ENCODE measurements at regions not wholly inside any gene's neighbourhood (a gene's known extent, or its start where the extent isn't known, plus 50 kb on each side); places are given as distances from the start of the nearest gene placed in this dataset.
A peak's percentile ranks its signal among the peaks of the same experiment; 100 is the strongest.

DNA sequence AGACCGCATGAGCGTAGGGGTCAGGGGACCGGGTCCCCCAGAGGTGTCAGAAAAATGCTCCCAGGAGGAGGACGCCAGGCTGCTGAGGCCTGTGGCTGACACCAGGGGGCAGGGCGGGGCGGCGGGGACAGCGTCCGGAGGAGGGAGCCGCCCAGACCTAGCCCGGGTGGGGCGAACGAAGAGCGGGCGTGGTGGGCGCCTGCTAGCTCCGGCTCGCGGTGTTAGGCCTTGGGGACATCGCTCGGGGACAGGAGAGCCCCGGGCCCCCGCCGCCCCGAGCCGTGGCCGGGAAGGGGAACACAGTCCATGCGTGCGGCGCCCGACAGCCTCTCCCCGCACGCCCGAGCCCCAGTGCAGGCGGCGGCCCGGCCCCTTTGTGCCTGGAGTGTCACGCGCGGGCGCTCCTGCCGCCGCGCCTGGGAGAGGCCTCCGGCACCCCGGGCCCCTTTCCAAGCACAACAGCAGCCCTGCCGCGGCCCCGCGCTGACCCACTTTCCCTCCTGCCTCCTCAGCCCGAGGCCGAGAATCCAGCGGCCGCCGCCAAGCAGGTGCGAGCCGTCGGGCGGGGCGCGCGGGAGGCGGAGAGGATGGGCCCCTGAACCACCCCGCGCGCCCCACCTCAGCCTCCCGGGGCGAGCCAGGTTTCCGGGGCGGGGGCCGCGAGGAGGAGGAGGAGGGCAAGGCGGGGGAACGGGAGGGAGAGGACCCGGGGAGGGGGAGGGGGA is 111.0 kb upstream of the KLF13 start (continued):
- TF ChIP-seq CEBPB (IDR thresholded peaks at IDR 0.05; ENCODE audit: borderline replicate concordance in 1 of 2, low read depth in 2 of 2, low read length in 2 of 2): no peak
- TF ChIP-seq, protein P1, sequence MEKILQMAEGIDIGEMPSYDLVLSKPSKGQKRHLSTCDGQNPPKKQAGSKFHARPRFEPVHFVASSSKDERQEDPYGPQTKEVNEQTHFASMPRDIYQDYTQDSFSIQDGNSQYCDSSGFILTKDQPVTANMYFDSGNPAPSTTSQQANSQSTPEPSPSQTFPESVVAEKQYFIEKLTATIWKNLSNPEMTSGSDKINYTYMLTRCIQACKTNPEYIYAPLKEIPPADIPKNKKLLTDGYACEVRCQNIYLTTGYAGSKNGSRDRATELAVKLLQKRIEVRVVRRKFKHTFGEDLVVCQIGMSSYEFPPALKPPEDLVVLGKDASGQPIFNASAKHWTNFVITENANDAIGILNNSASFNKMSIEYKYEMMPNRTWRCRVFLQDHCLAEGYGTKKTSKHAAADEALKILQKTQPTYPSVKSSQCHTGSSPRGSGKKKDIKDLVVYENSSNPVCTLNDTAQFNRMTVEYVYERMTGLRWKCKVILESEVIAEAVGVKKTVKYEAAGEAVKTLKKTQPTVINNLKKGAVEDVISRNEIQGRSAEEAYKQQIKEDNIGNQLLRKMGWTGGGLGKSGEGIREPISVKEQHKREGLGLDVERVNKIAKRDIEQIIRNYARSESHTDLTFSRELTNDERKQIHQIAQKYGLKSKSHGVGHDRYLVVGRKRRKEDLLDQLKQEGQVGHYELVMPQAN (conservative IDR thresholded peaks at IDR 0.05): peak; percentile 89
- no peak for TF ChIP-seq BRCA1 (IDR thresholded peaks at IDR 0.05; ENCODE audit: low read depth, low read length)
- no peak for TF ChIP-seq ZNF274 (IDR thresholded peaks at IDR 0.05; ENCODE audit: insufficient read depth, insufficient read length)
- no peak for TF ChIP-seq ZNF24 (IDR thresholded peaks at IDR 0.05)

DNA sequence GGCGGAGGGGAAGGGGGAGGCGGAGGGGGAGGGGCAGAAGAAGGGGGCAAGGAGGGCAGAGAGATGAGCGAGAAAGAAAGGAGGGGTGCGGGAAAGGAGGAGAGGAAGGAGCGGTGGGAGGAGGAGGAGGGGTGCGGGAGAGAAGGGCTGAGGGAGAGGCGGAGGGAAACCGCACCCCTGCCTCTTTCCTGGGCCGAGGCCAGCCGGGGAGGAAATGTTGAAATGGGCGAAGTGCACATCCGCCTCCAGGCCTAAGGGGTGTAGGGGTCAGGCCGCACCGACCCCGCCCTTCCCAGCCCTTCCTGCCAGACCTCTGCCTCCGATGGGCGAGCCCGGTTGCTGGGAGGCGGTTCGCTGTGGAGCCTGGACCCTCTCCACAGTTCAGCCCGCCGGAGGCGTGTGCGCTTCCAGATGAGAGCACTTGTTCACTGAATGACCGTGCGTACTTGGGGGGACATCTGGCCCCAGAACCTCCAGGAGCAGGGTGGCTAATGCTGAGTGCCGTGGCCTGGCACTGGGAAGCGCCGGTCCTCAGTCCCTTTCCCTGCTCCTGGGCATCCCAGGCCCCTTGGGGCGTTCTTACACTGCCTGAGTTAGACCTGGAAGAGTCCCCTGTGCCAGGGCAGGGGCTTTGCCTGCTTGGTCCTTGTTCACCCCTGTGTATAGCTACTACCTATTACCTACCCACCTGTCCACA is 110.3 kb upstream of the KLF13 start:
- ATAC-seq (peak; percentile 78), FAIRE-seq (peak; percentile 56), DNase-seq (ENCODE audit: low read depth, low spot score) (no peak)
- RAD21 ChIA-PET (ENCODE audit: unreplicated experiment): interaction anchor here (0.6 to 1.9 kb wide), 4 partner anchors 13 to 219 kb away, joined by 3 to 22 read pairs (median 4); no protein-coding TSS in a partner anchor
- Histone ChIP-seq H3K79me2 (ENCODE audit: control insufficient read depth, insufficient read depth, low read length) (no peaks in the 10 kb centered on the region; the same call in none of the 2 replicates), H3K9me3 (replicated peaks; ENCODE audit: control insufficient read depth, insufficient read depth, low read length) (no peaks in the 10 kb centered on the region; the same call in 2 of the 3 replicates), H2AFZ (ENCODE audit: control insufficient read depth, low read depth, low read length) (peak overlapping the region; percentile 56), H3K4me3 (peak overlapping the region; percentile 72), H3K27me3 (replicated peaks in 1 of 2; ENCODE audit: control insufficient read depth in 2 of 2, insufficient read depth in 2 of 2, low read length in 1 of 2) (no peaks in the 10 kb centered on the region), H4K20me1 (ENCODE audit: control insufficient read depth, insufficient read depth) (no peaks in the 10 kb centered on the region), H3K36me3 (ENCODE audit: control insufficient read depth in 2 of 2, insufficient read depth in 2 of 2, low read length in 1 of 2) (peaks cover 0 to 4% of the 10 kb centered on the region in 2 experiments; a peak in 1 of 4 replicates), H3K9ac (ENCODE audit: control insufficient read depth, insufficient read depth, low read length) (peak overlapping the region; percentile 75), H3K4me2 (ENCODE audit: control insufficient read depth, insufficient read depth) (peak overlapping the region; percentile 92), H3K27ac (ENCODE audit: control insufficient read depth, insufficient read depth) (peak overlapping the region; percentile 86), H3K4me1 (ENCODE audit: control insufficient read depth, insufficient read depth, low read length) (peaks cover 10% of the 10 kb centered on the region)
- SMC1A ChIA-PET (ENCODE audit: uncharacterized antibody, unreplicated experiment): interaction anchor here (0.8 to 1.6 kb wide), 7 partner anchors 10 to 257 kb away, joined by 3 to 13 read pairs (median 4); no protein-coding TSS in a partner anchor
- intact Hi-C loops (cut with micrococcal nuclease; ENCODE audit: unreplicated experiment): loop anchor here (1.0 to 5.0 kb wide), 2 partner anchors 110 to 151 kb away; partner anchors contain the start of gene KLF13
- WGBS (ENCODE audit: insufficient coverage, insufficient replicate concordance, low lambda C conversion rate, missing lambda C conversion rate): 18% methylated on average over 21 of the region's 30 CpGs
- POLR2A ChIA-PET: interaction anchor here (0.9 kb wide), 1 partner anchor 9 kb away, joined by 3 read pairs; no protein-coding TSS in a partner anchor
- CTCF ChIA-PET: interaction anchor here (1.1 to 3.9 kb wide), 5 partner anchors 12 to 272 kb away, joined by 4 to 16 read pairs (median 7); no protein-coding TSS in a partner anchor
- BruUV-seq (replicated peaks): TSS peak; percentile 87
- in situ Hi-C loops (cut with MboI): no loop called here
- TF ChIP-seq MTA2 (IDR thresholded peaks at IDR 0.05; ENCODE audit: low read depth) (peak; percentile 43; the same call in 1 of the 2 replicates), CREM (IDR thresholded peaks at IDR 0.05; ENCODE audit: low read depth) (no peak), TCF3 (IDR thresholded peaks at IDR 0.05; ENCODE audit: borderline replicate concordance, insufficient read depth, low read depth, low read length) (0 out of 2 replicates have a peak, but pooled peaks have one; percentile 33), IKZF2 (IDR thresholded peaks at IDR 0.05) (peak; percentile 31 to 66; a peak in 3 of 4 replicates), NFIC (IDR thresholded peaks at IDR 0.05; ENCODE audit: low read depth, low read length) (no peak), BACH1 (IDR thresholded peaks at IDR 0.05; ENCODE audit: borderline replicate concordance) (peak; percentile 47; the same call in 1 of the 2 replicates), TAF1 (IDR thresholded peaks at IDR 0.05; ENCODE audit: borderline replicate concordance, low read depth, low read length) (peak; percentile 32; the same call in 1 of the 2 replicates)
- TF ChIP-seq, protein P2, sequence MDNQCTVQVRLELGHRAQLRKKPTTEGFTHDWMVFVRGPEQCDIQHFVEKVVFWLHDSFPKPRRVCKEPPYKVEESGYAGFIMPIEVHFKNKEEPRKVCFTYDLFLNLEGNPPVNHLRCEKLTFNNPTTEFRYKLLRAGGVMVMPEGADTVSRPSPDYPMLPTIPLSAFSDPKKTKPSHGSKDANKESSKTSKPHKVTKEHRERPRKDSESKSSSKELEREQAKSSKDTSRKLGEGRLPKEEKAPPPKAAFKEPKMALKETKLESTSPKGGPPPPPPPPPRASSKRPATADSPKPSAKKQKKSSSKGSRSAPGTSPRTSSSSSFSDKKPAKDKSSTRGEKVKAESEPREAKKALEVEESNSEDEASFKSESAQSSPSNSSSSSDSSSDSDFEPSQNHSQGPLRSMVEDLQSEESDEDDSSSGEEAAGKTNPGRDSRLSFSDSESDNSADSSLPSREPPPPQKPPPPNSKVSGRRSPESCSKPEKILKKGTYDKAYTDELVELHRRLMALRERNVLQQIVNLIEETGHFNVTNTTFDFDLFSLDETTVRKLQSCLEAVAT (IDR thresholded peaks at IDR 0.05): peak; percentile 78
- TF ChIP-seq, protein P3, sequence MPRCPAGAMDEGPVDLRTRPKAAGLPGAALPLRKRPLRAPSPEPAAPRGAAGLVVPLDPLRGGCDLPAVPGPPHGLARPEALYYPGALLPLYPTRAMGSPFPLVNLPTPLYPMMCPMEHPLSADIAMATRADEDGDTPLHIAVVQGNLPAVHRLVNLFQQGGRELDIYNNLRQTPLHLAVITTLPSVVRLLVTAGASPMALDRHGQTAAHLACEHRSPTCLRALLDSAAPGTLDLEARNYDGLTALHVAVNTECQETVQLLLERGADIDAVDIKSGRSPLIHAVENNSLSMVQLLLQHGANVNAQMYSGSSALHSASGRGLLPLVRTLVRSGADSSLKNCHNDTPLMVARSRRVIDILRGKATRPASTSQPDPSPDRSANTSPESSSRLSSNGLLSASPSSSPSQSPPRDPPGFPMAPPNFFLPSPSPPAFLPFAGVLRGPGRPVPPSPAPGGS (IDR thresholded peaks at IDR 0.05; ENCODE audit: borderline replicate concordance, insufficient read depth, low read depth, low read length, poor library complexity, severe bottlenecking): no peak
